ENCODE measurements at regions not wholly inside any gene's neighbourhood (a gene's known extent, or its start where the extent isn't known, plus 50 kb on each side); places are given as distances from the start of the nearest gene placed in this dataset.
"Not testable (repeated sequence)": the region's sequence is repeated elsewhere in the genome, so short reads cannot be mapped to it uniquely, and the experiment has no call there.

DNA sequence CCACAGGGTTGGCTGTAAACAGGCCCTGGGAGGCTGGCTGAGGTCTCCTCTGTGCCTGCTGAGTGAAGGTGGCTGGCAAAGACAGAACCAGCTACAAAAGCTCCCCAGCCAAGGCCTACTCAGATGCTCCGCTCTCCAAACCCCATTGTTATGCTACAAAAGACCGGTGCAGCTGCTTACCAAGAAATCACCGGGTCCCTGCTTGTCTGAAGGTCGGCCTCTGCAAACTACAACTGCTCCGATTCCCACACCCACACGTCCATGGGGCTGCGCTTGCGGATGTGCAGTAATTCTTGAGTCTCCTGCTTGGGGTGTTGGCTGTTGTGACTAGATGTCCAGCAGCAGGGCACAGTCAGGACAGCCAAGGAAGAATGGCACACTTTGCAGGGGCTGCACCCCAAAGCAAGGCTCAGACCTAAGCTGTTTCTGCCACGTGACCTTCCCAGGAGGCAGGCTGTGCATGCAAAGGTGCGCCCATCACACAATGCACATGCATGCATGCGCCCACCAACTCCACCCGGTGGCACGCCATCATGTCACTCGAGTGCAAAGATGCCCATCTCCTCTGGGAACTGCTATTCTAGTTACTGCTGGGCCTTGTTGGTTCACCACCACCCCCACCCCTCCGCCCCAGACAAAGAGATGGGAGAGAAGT, 97.8 kb downstream of the OAT start:
- TF ChIP-seq, protein P1, sequence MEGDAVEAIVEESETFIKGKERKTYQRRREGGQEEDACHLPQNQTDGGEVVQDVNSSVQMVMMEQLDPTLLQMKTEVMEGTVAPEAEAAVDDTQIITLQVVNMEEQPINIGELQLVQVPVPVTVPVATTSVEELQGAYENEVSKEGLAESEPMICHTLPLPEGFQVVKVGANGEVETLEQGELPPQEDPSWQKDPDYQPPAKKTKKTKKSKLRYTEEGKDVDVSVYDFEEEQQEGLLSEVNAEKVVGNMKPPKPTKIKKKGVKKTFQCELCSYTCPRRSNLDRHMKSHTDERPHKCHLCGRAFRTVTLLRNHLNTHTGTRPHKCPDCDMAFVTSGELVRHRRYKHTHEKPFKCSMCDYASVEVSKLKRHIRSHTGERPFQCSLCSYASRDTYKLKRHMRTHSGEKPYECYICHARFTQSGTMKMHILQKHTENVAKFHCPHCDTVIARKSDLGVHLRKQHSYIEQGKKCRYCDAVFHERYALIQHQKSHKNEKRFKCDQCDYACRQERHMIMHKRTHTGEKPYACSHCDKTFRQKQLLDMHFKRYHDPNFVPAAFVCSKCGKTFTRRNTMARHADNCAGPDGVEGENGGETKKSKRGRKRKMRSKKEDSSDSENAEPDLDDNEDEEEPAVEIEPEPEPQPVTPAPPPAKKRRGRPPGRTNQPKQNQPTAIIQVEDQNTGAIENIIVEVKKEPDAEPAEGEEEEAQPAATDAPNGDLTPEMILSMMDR (IDR thresholded peaks at IDR 0.05; ENCODE audit: insufficient read depth, missing control alignments), result no peak
- FAIRE-seq (no peak), DNase-seq (ENCODE audit: insufficient read length, low spot score) (no peak)

DNA sequence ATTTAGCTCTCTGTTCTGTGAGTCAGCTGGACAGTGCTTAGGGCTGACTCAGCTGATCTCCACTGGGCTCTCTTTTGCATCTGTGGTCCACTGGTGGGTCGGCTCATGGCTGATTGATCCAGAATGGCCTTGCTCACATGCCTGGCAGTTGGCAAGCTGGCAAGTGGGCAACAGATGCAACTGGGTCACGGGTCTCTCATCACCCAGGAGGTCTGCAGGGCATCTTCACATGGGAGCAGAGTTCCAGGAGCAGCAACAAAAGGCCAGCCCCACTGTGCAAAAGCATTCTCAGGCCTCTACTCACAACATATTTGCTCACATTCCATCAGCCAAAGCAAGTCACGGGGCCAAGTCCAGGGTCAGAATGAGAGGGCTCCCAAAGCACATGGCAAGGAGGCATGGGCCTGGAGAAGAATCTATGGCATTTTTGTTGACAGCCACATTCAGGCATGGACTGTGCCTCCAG, 98.8 kb downstream of the OAT start:
- FAIRE-seq (no peak), DNase-seq (ENCODE audit: insufficient read length, low spot score) (no peak)
- TF ChIP-seq, protein P1 (IDR thresholded peaks at IDR 0.05; ENCODE audit: insufficient read depth, missing control alignments), result no peak

DNA sequence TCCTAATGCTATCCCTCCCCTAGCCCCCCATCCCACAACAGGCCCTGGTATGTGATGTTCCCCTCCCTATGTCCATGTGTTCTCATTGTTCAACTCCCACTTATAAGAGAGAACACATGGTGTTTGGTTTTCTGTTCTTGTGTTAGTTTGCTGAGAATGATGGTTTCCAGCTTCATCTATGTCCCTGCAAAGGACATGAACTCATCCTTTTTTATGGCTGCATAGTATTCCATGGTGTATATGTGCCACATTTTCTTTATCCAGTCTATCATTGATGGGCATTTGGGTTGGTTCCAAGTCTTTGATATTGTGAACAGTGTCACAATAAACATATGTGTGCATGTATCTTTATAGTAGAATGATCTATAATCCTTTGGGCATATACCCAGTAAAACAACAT, 99.2 kb downstream of the OAT start:
- DNase-seq (ENCODE audit: insufficient read length, low spot score); FAIRE-seq: not testable (repeated sequence)

DNA sequence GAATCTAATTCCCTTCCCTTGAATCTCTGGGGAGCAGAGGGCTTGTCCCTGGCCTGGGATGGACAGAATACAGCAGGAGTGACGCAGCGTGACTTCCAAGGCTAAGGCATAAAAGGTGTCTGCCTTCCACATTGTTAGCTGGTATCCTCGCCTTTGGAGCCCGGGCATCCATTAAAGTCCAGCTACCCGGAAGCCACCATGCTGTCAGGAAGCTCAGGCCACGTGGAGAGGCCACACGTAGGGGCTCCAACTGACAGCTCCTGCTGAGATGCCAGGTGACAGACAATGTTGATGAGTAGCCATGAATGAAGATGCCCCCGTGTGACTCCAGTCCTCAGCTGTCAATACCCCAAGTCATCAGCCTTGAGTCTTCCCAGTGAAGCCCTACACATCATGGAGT, 99.9 kb downstream of the OAT start:
- DNase-seq (ENCODE audit: insufficient read length, low spot score) (no peak), FAIRE-seq (no peak)
- TF ChIP-seq, protein P1 (IDR thresholded peaks at IDR 0.05; ENCODE audit: insufficient read depth, missing control alignments), result no peak

DNA sequence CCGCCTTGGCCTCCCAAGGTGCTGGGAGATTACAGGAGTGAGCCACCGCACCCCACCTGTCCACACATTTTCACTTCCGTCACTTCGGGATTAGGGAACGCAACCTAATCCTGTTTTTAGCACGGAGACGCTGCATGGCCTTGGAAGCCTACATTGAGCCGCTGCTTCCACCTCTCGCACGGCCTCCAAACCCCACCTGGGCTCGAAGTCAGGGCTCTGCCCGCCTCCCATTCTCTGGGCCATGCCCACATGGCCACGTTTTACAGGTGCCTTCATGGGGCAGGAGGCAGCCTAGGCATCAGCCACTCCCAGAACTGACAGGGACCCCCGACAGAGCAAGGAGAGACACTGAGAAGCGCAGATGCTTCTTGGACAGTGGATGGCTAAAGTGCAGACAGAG, 100.6 kb downstream of the OAT start:
- TF ChIP-seq, protein P1 (IDR thresholded peaks at IDR 0.05; ENCODE audit: insufficient read depth, missing control alignments), result no peak
- no peak for FAIRE-seq
- DNase-seq (ENCODE audit: insufficient read length, low spot score), result no peak

DNA sequence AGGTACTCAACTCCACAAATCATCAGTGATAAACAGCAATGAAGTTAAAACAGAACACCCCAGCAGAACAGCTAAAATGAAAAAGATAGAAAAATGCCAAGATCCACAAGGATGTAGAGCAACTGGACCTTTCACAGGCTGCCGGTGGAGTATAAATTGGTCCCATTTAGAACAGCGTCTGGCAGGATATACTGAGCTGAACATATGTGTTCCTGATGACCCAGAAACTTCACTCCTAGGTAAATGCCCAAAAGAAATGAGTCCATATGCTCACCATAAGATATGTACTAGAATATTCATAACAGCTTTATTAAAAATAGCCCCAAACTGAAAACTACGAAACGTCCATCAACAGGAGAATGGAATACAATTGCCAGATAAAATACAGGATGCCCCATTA, 102.4 kb downstream of the OAT start:
- DNase-seq (ENCODE audit: insufficient read length, low spot score) (no peak), FAIRE-seq (no peak)
- TF ChIP-seq, protein P1 (IDR thresholded peaks at IDR 0.05; ENCODE audit: insufficient read depth, missing control alignments), result no peak

DNA sequence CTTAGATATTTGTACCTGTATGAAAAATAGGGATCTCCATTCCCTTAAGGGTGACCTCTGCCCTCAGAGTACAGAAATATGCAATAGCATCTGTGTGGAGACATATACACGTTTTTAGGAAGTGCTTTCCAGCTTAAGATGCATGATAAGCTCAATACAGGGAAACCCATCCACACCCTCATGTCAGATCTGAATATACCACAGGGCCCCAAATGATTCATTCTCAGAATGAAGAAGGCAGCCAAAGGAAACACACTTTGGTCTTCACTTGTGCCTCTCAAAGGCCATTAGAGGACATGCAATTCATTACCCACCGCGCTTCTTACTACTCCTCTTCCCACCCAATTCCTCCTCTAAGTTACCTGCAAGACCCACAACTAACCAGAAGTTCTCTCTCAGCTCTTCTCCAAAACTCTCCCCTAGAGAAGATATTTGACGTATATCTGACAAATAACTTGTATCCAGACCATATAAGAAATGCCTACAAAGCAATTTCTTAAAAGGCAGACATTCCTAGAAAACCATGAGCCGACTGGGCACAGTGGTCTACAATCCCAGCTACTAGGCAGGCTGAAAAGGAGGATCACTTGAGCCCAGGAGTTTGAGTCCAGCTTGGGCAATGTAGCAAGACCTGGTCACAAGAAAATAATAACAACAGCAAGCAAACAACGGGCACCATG, 103.0 kb downstream of the OAT start:
- no peak for DNase-seq (ENCODE audit: insufficient read length, low spot score)
- TF ChIP-seq, protein P1 (IDR thresholded peaks at IDR 0.05; ENCODE audit: insufficient read depth, missing control alignments), result no peak
- no peak for FAIRE-seq

Measured in D721Med (cell line).